Neural crest cell (in vitro differentiated cells): ENCODE measurements at regions not wholly inside any gene's neighbourhood (a gene's known extent, or its start where the extent isn't known, plus 50 kb on each side); places are given as distances from the start of the nearest gene placed in this dataset.

ENCODE experiments used
- DNase-seq: peaks from one replicate; pipeline ENCODE4 v3.0.0; 2021; ENCODE audit warnings: low read depth, mixed read lengths, low spot score
- H3K27ac Mint-ChIP-seq: one replicate; pipeline ENCODE4 v1.8.0; 2021; ENCODE audit warnings: mild to moderate bottlenecking, mixed read lengths; ENCODE audit not compliant: unreplicated experiment
- H3K27me3 Mint-ChIP-seq: 2 replicates; pipeline ENCODE4 v1.8.0; 2021; ENCODE audit warnings: low read depth, mild to moderate bottlenecking, mixed read lengths
- H3K36me3 Mint-ChIP-seq: 2 replicates; pipeline ENCODE4 v1.8.0; 2021; ENCODE audit warnings: low read depth, mild to moderate bottlenecking, mixed read lengths
- H3K4me1 Mint-ChIP-seq: 2 replicates; pipeline ENCODE4 v1.8.0; 2021; ENCODE audit warnings: mixed read lengths
- H3K4me3 Mint-ChIP-seq: one replicate; pipeline ENCODE4 v1.8.0; 2021; ENCODE audit warnings: mild to moderate bottlenecking, mixed read lengths
- H3K9me3 Mint-ChIP-seq: 2 replicates; pipeline ENCODE4 v1.8.0; 2021; ENCODE audit warnings: mixed read lengths
- TF ChIP-seq, protein P1 (sequence below): fragments of 200-600 bp; sonication (generic); conservative IDR thresholded peaks from 2 replicates; pipeline ENCODE4 v1.5.0; 2021; ENCODE audit warnings: antibody characterized with exemption, mild to moderate bottlenecking

DNA sequence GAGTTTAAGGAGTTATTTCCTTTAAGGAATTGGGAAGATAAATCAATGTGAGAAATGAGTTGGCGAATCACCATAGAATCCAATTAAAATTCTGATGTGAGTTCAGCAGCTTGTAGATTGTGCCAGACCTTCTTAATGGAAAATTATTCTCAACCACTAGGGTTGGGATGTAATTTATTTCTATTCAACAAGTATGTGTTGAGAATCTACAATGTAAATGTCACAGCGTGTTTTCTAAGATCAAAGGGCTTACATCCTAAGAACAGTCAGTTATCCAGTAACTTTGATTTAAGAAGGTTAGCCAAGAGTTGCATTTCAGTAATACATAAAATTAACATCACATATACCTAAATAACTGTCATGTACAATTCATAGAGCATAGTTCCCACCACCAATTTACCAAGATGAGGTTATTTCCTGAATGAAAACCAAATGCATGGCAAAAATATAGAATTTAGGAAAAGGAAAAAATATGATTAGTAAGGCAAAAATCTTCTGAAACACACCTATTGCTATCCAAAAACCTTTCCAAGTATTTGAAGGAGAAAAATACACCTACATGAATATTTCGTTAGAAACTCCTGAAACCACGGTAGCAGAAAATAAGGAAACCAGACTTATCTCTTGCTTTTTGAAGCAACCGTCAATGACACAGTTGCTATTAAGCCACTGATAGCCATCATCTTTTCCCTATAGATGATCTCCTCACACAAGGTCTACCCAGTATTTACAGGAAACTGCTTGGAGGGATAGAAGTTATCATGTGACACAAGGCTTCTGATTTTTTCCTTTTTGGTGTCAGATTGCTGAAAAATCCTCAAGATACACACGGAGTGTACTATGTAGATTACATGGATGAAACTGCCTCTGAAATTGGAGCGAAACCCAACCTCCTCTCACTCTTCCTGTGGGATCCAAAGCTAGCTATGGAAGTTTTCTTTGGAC, 259.4 kb upstream of the POGK start:
- no peaks in the 10 kb centered on the region for H3K4me1 Mint-ChIP-seq
- H3K4me3 Mint-ChIP-seq: no peak overlapping the region
- no peaks in the 10 kb centered on the region for H3K36me3 Mint-ChIP-seq
- TF ChIP-seq, protein P1, sequence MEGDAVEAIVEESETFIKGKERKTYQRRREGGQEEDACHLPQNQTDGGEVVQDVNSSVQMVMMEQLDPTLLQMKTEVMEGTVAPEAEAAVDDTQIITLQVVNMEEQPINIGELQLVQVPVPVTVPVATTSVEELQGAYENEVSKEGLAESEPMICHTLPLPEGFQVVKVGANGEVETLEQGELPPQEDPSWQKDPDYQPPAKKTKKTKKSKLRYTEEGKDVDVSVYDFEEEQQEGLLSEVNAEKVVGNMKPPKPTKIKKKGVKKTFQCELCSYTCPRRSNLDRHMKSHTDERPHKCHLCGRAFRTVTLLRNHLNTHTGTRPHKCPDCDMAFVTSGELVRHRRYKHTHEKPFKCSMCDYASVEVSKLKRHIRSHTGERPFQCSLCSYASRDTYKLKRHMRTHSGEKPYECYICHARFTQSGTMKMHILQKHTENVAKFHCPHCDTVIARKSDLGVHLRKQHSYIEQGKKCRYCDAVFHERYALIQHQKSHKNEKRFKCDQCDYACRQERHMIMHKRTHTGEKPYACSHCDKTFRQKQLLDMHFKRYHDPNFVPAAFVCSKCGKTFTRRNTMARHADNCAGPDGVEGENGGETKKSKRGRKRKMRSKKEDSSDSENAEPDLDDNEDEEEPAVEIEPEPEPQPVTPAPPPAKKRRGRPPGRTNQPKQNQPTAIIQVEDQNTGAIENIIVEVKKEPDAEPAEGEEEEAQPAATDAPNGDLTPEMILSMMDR: no peak
- DNase-seq: no peak
- H3K27me3 Mint-ChIP-seq: peaks cover 27% of the 10 kb centered on the region
- H3K9me3 Mint-ChIP-seq: no peaks in the 10 kb centered on the region
- H3K27ac Mint-ChIP-seq: no peak overlapping the region

DNA sequence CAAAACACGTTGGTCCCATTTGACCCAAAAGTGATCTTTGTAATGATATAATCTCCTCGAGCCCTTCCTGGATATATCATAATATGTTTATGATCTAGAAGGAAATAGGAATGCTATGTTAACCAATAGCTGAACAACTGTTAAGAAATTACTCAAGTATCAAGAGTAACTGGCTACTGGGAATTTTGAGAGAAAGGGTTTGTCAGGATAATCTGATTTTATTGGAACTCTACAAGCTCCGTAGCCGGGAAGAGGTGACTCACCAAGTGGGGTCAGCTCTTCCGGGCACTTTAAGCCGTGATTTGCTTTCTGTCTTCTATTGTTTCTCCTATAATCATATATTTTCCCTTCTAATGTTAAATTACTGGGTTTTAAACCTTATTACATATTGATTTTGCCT, 250.5 kb upstream of the POGK start:
- Mint-ChIP-seq H3K27ac (no peak overlapping the region), H3K36me3 (no peaks in the 10 kb centered on the region), H3K27me3 (peaks cover 6% of the 10 kb centered on the region), H3K4me3 (no peak overlapping the region), H3K9me3 (no peaks in the 10 kb centered on the region), H3K4me1 (no peaks in the 10 kb centered on the region)
- no peak for DNase-seq
- TF ChIP-seq, protein P1: no peak

DNA sequence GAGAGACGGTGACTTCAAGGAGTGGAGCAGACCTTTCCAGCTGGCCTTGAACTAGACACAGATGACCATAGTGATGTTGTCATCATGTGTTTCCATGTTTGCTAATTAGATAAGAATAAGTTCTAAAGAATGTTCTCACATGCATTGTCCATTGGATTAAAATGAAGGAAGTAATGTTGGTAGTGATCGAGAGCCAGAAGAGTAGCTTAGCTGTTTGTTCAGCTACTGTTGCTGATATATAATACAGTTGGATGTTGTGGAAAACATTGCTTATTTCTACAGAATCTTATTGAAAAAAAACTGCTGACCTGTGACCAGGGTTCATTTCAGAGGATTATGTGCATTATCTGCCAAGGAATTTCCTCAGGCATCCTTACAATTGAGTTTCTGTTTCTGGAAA, 249.1 kb upstream of the POGK start:
- Mint-ChIP-seq H3K27me3 (peaks cover 2% of the 10 kb centered on the region), H3K4me3 (no peak overlapping the region), H3K4me1 (no peaks in the 10 kb centered on the region), H3K9me3 (no peaks in the 10 kb centered on the region), H3K27ac (no peak overlapping the region), H3K36me3 (no peaks in the 10 kb centered on the region)
- TF ChIP-seq, protein P1: no peak
- DNase-seq: no peak

DNA sequence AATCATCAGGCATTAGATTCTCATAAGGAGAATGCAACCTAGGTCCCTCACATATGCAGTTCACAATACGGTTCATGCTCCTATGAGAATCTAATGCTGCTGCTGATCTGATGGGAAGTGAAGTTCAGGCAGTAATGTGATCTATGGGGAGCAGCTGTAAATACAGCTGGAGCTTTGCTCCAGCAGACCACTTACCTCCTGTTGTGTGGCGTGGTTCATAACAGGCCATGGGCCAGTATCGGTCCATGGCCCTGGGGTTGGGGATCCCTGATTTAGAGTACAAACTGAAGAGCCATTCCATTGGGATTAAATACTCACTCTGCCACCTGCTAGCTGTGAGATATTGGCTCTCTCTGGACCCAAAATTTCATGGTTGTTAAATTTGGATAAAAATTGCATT, 244.6 kb upstream of the POGK start:
- no peak overlapping the region for H3K4me3 Mint-ChIP-seq
- DNase-seq: no peak
- H3K4me1 Mint-ChIP-seq: no peaks in the 10 kb centered on the region
- no peaks in the 10 kb centered on the region for H3K27me3 Mint-ChIP-seq
- TF ChIP-seq, protein P1: no peak
- H3K9me3 Mint-ChIP-seq: no peaks in the 10 kb centered on the region
- no peak overlapping the region for H3K27ac Mint-ChIP-seq
- H3K36me3 Mint-ChIP-seq: no peaks in the 10 kb centered on the region

DNA sequence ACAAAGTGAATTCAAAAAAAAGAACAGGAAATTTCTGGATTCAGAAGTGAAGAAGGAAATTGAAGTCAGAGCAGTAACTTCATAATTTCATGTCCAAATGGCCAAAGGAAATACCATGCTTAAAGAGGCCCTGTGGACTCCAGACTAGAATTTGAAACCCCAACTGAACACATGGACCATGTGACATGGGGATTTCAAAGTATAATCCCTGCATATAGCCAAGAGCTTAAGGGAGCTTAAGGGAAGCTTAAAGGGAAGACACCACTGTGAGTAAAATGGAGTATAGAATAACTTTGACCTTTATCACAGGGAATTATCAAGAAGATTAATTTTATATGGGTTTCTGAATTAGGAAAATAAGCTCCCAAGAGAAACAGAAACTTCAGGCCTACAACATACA, 241.8 kb upstream of the POGK start:
- Mint-ChIP-seq H3K36me3 (no peaks in the 10 kb centered on the region), H3K4me1 (no peaks in the 10 kb centered on the region), H3K27ac (no peak overlapping the region), H3K9me3 (no peaks in the 10 kb centered on the region), H3K27me3 (peaks cover 4% of the 10 kb centered on the region), H3K4me3 (no peak overlapping the region)
- TF ChIP-seq, protein P1: no peak
- DNase-seq: no peak
